ENCODE measurements at regions not wholly inside any gene's neighbourhood (a gene's known extent, or its start where the extent isn't known, plus 50 kb on each side); places are given as distances from the start of the nearest gene placed in this dataset.

DNA sequence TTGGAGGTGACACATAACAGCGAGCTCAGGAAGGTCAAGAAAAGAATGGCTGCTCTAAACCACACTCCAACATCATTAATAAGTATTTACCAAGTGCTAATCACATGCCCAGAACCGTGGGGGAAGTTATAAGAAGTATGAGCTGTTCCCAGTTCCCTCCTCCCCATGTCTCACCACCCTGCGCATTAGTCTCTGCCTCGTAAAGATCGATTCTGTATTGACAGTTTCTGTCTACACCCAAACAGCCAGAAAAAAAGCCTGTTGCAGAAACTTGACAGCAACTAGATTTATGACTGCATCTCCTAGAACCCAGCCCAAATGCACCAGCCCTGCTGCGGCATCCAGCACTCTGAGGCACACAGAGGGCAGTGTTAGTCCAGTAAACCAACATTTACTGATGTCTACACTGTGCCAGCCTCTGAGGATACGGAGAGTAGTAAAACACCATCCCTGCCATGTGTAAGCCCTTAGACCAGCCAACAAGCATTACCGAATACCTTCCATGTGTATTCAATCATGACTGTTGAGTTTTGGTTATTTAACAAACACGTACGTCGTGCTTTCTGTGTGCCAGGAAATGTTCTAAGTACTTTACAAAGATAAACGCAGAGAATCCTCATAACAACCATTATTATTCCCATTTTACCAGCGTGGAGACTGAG, 63.6 kb upstream of the ZBTB40 start:
- no peak for DNase-seq

DNA sequence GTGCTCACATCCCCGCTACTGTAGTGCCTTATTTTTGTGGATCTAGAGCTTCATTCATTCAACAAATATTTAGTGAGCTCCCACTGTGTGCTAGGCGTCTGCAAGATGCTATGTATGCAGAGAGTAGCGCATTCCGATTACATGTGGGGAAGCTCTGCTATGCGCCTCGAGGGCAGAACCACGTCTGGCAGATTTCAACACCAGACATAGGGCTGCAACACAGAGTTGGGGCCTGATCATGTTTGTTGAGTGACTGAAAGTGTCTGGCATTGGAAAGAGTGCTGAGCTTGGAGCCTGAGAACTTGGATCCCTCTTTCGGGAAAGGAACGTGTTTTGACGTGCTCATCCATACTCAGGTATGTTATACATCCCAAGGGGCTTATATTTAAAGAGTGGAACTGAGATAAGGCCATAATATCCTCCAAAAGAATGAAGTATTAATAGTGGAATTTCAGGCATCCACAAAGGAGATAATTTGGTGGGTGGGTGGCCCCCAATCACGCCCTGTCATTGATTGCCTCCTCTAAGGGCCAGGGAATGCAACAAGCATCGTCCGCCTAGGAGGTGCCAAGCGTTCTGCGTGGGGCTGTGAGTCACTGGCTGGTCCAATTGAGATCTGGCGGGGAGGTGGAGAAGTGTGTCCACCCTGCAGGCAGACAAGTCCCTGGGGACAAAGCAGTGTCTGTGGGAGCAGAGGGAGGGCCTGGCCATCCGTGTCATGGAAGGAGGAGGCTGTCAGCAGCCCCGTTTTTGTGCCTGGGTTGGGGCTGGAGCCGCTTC, 62.8 kb upstream of the ZBTB40 start:
- DNase-seq: no peak

DNA sequence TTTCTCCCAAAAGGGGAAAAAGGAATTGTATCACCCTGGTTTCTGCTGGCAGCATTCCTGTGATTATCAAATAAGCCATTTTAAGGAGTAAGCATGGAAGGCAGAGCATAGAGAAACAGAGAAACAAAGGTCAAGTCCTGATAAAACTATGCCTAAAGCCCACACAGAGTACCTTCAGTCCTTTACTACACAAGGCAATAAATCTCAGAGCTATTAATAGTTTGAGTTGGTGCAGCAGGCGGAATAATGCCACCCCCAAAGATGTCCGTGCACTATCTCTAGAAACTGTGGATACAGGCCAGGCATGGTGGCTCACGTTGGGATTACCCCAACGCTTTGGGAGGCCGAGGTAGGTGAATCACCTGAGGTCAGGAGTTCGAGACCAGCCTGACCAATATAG, 58.1 kb upstream of the ZBTB40 start:
- no peak for DNase-seq

DNA sequence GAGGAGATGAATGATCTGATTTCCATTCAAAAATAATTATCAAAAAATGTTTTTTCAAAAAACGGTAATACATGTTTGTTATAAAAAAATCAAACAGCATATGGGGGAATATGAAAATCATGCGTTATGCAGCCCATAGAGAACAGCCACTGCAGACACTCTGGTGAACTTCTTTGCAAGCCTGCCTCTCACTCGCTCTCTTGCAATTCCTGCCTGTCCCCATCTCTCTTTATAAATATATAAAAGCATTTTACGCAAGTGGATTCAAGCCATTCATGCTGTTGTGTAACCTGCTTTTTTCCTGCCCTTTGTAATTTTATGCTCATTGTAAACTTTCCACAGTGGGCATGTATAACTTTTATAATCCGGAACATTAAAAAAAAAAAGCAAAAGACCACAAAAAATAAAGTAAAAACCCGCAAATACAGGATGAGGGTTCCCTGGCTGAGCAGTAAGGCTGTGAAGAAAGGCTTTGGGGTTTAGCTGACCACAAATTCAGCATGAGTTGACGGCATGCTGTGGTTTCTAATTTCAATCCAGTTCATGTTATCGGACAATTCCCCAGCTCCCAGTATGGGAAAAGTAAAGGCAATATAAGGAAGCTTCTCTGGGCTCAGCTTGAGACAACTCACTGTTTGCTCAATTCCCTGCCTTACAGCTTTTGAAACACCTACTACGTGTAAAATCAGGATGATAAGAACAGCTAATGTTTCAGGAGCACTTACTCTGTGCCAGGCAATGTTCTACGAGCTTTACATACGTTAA, 52.8 kb upstream of the ZBTB40 start:
- no peak for DNase-seq

DNA sequence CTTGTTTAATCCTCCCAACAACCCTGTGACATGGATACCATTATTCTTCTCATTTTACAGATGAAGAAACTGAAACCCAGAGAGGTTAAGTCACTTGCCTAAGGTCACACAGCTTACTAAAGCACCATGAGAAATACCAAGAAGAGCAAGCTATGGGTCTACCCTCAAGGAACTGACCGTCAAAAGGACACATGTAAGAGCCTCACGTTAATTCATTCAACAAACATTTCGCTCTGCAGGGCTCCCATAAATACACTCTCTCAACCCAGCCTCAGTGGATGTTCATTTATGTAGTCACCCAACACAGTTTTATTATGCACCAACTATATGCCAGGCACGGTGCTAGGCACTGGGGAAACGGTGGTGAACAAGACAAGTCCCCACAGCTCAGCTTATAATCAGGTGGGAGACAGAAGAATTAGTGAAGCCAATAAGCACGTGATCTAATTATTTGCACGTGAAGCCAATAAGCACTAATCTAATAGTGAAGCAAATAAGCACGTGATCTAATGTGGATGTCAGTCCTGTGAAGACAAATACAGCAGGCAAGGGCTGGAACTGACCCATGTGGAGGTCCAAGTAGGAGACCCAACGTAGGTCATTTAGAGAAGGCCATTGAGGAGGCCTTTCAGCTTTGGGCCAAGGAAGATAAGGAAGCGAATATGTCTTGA, 52.1 kb upstream of the ZBTB40 start:
- no peak for DNase-seq

All from activated CD4-positive, alpha-beta T cell treated with anti-CD3 and anti-CD28 coated beads, Interleukin-2, Interleukin-6, amounts not matched to agents 100 ng/mL and 50 ng/mL, durations not matched to agents 16 hours and 8 hours (primary cell).